ENCODE measurements at regions not wholly inside any gene's neighbourhood (a gene's known extent, or its start where the extent isn't known, plus 50 kb on each side); places are given as distances from the start of the nearest gene placed in this dataset.
"Not testable (repeated sequence)": the region's sequence is repeated elsewhere in the genome, so short reads cannot be mapped to it uniquely, and the experiment has no call there.

DNA sequence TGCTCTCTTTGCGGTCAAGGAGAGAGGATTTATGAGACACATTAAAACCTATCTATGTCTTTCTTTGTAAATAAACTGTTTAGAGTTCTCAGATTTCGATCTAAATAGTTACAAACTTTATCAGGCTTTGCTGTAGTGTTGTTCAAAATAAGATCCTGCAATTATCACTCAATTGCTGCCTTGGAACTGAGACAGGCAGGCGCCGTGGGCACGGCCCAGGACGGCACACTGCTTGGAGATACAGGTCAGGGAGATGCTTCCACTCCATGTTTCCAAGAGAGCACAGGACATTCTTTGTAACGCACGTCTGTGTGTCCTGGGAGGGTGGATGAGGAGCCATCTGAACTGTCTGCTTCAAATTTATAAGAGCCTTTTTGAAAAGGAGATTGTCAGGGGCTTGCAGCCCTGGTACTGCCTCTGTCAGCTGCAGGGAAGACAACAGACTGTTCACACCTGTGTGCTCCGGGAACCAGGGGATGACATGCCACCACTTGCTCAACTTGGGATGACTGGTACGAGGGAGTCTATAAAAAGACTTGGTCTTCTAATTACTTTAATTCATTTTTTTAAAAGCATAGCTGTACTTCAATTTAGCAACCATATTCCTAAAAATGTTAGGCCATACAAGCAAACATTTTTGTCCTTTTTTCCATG is 472.9 kb upstream of the RUNX1 start:
- TF ChIP-seq, protein P1, sequence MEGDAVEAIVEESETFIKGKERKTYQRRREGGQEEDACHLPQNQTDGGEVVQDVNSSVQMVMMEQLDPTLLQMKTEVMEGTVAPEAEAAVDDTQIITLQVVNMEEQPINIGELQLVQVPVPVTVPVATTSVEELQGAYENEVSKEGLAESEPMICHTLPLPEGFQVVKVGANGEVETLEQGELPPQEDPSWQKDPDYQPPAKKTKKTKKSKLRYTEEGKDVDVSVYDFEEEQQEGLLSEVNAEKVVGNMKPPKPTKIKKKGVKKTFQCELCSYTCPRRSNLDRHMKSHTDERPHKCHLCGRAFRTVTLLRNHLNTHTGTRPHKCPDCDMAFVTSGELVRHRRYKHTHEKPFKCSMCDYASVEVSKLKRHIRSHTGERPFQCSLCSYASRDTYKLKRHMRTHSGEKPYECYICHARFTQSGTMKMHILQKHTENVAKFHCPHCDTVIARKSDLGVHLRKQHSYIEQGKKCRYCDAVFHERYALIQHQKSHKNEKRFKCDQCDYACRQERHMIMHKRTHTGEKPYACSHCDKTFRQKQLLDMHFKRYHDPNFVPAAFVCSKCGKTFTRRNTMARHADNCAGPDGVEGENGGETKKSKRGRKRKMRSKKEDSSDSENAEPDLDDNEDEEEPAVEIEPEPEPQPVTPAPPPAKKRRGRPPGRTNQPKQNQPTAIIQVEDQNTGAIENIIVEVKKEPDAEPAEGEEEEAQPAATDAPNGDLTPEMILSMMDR (IDR thresholded peaks at IDR 0.05; ENCODE audit: unreplicated experiment), result no peak
- Mint-ChIP-seq H3K9me3 (ENCODE audit: unreplicated experiment) (no peaks in the 10 kb centered on the region), H3K27ac (ENCODE audit: unreplicated experiment) (no peak overlapping the region), H3K4me3 (ENCODE audit: unreplicated experiment) (no peak overlapping the region), H3K4me1 (ENCODE audit: unreplicated experiment) (peaks cover 30% of the 10 kb centered on the region), H3K36me3 (ENCODE audit: low read depth, unreplicated experiment) (no peaks in the 10 kb centered on the region), H3K27me3 (ENCODE audit: unreplicated experiment) (peaks cover 1% of the 10 kb centered on the region)
- no peak for DNase-seq (ENCODE audit: low spot score)

DNA sequence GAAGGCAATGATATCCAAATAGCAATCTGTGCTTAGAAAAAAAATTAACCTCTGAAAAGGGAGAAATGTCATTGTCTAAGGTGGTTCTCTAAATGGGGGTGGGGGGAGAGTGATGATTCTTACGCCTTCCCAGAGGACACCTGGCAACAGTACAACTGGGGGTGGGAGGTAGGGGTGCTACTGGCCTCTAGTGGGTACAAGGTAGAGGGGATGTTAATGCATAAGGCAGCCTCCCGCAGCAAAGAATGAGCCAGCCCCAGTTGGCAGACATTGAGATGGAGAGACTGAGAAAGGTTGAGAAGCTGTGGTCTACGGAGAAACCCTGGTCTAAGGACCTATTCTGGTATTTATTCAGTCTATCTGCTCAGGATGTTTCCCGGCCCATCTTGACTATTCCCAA is 472.2 kb upstream of the RUNX1 start:
- TF ChIP-seq, protein P1 (IDR thresholded peaks at IDR 0.05; ENCODE audit: unreplicated experiment), result no peak
- Mint-ChIP-seq H3K27me3 (ENCODE audit: unreplicated experiment) (peaks cover 1% of the 10 kb centered on the region), H3K27ac (ENCODE audit: unreplicated experiment) (peak overlapping the region; percentile 72), H3K4me3 (ENCODE audit: unreplicated experiment) (no peak overlapping the region), H3K36me3 (ENCODE audit: low read depth, unreplicated experiment) (no peaks in the 10 kb centered on the region), H3K4me1 (ENCODE audit: unreplicated experiment) (peaks cover 30% of the 10 kb centered on the region), H3K9me3 (ENCODE audit: unreplicated experiment) (no peaks in the 10 kb centered on the region)
- DNase-seq (ENCODE audit: low spot score), result no peak

DNA sequence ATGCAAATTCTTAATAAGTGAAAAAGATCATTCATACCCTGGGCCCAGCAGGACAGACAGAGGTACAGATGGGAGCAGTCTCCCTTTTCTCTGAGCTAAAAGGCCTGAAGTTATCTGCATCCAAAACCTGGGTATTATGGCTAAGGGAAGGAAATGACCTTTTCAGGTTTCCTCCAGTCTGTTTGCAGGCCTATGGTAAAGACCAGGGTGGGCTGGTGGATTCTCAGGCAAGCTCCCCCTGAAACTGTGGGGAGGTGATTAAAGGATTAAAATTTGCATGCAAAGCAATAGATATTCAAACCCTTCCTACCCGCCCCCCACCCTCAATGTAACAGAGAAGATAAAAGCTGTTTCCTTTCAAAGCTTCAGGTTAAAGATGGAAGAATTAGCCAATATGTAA is 471.8 kb upstream of the RUNX1 start:
- no peaks in the 10 kb centered on the region for H3K9me3 Mint-ChIP-seq (ENCODE audit: unreplicated experiment)
- H3K4me3 Mint-ChIP-seq (ENCODE audit: unreplicated experiment), result no peak overlapping the region
- H3K4me1 Mint-ChIP-seq (ENCODE audit: unreplicated experiment), result peaks cover 30% of the 10 kb centered on the region
- no peak for DNase-seq (ENCODE audit: low spot score)
- TF ChIP-seq, protein P1 (IDR thresholded peaks at IDR 0.05; ENCODE audit: unreplicated experiment), result no peak
- no peaks in the 10 kb centered on the region for H3K36me3 Mint-ChIP-seq (ENCODE audit: low read depth, unreplicated experiment)
- H3K27me3 Mint-ChIP-seq (ENCODE audit: unreplicated experiment), result peaks cover 1% of the 10 kb centered on the region
- H3K27ac Mint-ChIP-seq (ENCODE audit: unreplicated experiment), result peak overlapping the region; percentile 72

DNA sequence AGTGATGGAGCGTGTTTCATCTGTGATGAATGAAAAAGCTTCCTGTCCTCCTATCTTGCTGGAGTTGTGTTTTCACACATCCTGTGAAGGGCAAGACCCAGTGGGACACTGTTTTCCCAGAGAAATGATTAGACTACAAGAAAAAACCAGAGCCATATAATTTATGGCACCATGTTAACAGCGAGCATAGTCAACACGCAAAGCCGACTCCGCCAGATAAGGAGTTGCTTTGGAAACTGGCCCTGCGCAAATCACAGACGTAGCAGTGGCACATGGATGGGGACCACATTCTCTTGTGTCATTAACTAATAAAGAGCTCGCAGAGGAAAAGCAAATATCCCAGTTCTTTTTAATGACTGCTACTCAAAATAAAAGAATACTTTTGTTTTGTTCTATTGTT is 471.2 kb upstream of the RUNX1 start:
- Mint-ChIP-seq H3K27me3 (ENCODE audit: unreplicated experiment) (peaks cover 1% of the 10 kb centered on the region), H3K36me3 (ENCODE audit: low read depth, unreplicated experiment) (no peaks in the 10 kb centered on the region), H3K27ac (ENCODE audit: unreplicated experiment) (no peak overlapping the region), H3K9me3 (ENCODE audit: unreplicated experiment) (no peaks in the 10 kb centered on the region), H3K4me3 (ENCODE audit: unreplicated experiment) (no peak overlapping the region), H3K4me1 (ENCODE audit: unreplicated experiment) (peaks cover 27% of the 10 kb centered on the region)
- DNase-seq (ENCODE audit: low spot score), result no peak
- TF ChIP-seq, protein P1 (IDR thresholded peaks at IDR 0.05; ENCODE audit: unreplicated experiment), result no peak

DNA sequence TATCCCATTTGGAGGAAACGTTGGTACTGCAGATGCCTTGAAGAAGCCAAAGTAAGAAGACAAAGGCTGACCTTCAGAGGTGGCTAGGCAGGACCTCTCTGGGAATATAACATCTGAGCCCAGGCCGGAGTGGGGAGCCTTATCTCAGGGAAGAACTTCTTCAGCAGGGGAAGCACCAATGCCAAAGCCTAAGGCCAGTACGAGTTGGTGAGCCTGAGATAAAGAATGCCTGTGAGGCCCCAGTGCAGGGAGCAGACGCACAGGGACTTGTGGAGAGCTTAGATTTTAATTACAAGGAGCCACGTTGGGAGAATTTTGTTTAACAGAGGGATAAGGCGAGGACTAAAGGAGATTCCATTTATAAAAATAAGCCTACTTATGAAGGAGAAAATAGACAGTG is 468.8 kb upstream of the RUNX1 start:
- H3K27me3 Mint-ChIP-seq (ENCODE audit: unreplicated experiment), result peaks cover 1% of the 10 kb centered on the region

DNA sequence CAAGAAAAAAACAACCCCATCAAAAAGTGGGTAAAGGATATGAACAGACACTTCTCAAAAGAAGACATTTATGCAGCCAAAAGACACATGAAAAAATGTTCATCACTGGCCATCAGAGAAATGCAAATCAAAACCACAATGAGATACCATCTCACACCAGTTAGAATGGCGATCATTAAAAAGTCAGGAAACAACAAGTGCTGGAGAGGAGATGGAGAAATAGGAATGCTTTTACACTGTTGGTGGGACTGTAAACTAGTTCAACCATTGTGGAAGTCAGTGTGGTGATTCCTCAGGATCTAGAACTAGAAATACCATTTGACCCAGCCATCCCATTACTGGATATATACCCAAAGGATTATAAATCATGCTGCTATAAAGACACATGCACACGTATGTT is 467.2 kb upstream of the RUNX1 start:
- H3K36me3 Mint-ChIP-seq (ENCODE audit: low read depth, unreplicated experiment); H3K4me3 Mint-ChIP-seq (ENCODE audit: unreplicated experiment); H3K27ac Mint-ChIP-seq (ENCODE audit: unreplicated experiment); H3K9me3 Mint-ChIP-seq (ENCODE audit: unreplicated experiment); DNase-seq (ENCODE audit: low spot score); H3K27me3 Mint-ChIP-seq (ENCODE audit: unreplicated experiment): not testable (repeated sequence)
- H3K4me1 Mint-ChIP-seq (ENCODE audit: unreplicated experiment), result peaks cover 19% of the 10 kb centered on the region

More for the DNA sequence above, 468.8 kb upstream of the RUNX1 start:
- H3K36me3 Mint-ChIP-seq (ENCODE audit: low read depth, unreplicated experiment), result no peaks in the 10 kb centered on the region
- no peaks in the 10 kb centered on the region for H3K9me3 Mint-ChIP-seq (ENCODE audit: unreplicated experiment)
- TF ChIP-seq, protein P1 (IDR thresholded peaks at IDR 0.05; ENCODE audit: unreplicated experiment), result no peak
- no peak for DNase-seq (ENCODE audit: low spot score)
- H3K27ac Mint-ChIP-seq (ENCODE audit: unreplicated experiment), result no peak overlapping the region
- H3K4me3 Mint-ChIP-seq (ENCODE audit: unreplicated experiment), result no peak overlapping the region
- peaks cover 24% of the 10 kb centered on the region for H3K4me1 Mint-ChIP-seq (ENCODE audit: unreplicated experiment)

Measured in endothelial cell (in vitro differentiated cells).